Esophagus muscularis mucosa (tissue), 4 donors: ENCODE measurements at regions not wholly inside any gene's neighbourhood (a gene's known extent, or its start where the extent isn't known, plus 50 kb on each side); places are given as distances from the start of the nearest gene placed in this dataset.

ENCODE experiments used
- DNase-seq: peaks from one replicate; pipeline ENCODE4 v3.0.0-alpha.2; 2017; ENCODE audit errors: extremely low spot score
- H3K27ac ChIP-seq, 4 donors: fragments of 200-600 bp; sonication (generic); replicated peaks in 1 of 4; 1 replicate in 3 of 4; 2 replicates in 1 of 4; pipeline ENCODE4 v1.5.1; 2016 to 2019; ENCODE audit warnings: mild to moderate bottlenecking in 1 of 4
- H3K27me3 ChIP-seq, 4 donors: fragments of 200-600 bp; sonication (generic); one replicate each; pipeline versions ENCODE4 v1.5.1 to v1.6.0; 2016 to 2019
- H3K36me3 ChIP-seq, 4 donors: fragments of 200-600 bp; sonication (generic); one replicate each; pipeline ENCODE4 v1.5.1; 2016 to 2019
- H3K4me1 ChIP-seq, 4 donors: fragments of 200-600 bp; sonication (generic); one replicate each; pipeline ENCODE4 v1.5.1; 2016 to 2019
- H3K4me3 ChIP-seq, 4 donors: fragments of 200-600 bp; sonication (generic); 1 replicate in 2 of 4; 2 replicates in 2 of 4; pipeline ENCODE4 v1.5.1; 2016 to 2019; ENCODE audit warnings: mild to moderate bottlenecking in 4 of 4, moderate library complexity in 1 of 4
- H3K9me3 ChIP-seq, 4 donors: fragments of 200-600 bp; sonication (generic); 1 replicate in 3 of 4; 2 replicates in 1 of 4; pipeline ENCODE4 v1.5.1; 2016 to 2019
- CTCF ChIP-seq, 3 experiments: fragments of 200-600 bp in 2 of 3; fragments of 450-650 bp in 1 of 3; sonication (generic) in 2 of 3; IDR thresholded peaks; one replicate each; pipeline ENCODE4 v1.5.1; 2017 to 2019; ENCODE audit warnings: antibody characterized with exemption in 3 of 3, mild to moderate bottlenecking in 2 of 3, moderate library complexity in 1 of 3
- EP300 ChIP-seq: sonication (generic); formaldehyde crosslinking; IDR thresholded peaks from one replicate; pipeline ENCODE4 v1.6.1; 2017; ENCODE audit warnings: antibody characterized with exemption
- POLR2A ChIP-seq: fragments of 450-650 bp; IDR thresholded peaks from one replicate; pipeline ENCODE4 v1.6.1; 2017; ENCODE audit warnings: antibody characterized with exemption, moderate library complexity, mild to moderate bottlenecking, low read depth
- POLR2AphosphoS5 ChIP-seq, 2 donors: sonication (generic); formaldehyde crosslinking; IDR thresholded peaks; one replicate each; pipeline ENCODE4 v1.6.1; 2017; ENCODE audit warnings: antibody characterized with exemption in 2 of 2
- WGBS: methylation state at CpG from one replicate; pipeline ENCODE4 v1.1.5; 2018; 5-methylcytosine and 5-hydroxymethylcytosine counted together
- intact Hi-C: fragments of 100-400 bp; cut with DNase I; formaldehyde crosslinking; loops from one replicate; pipeline ENCODE4 v1.15.1; 2023

DNA sequence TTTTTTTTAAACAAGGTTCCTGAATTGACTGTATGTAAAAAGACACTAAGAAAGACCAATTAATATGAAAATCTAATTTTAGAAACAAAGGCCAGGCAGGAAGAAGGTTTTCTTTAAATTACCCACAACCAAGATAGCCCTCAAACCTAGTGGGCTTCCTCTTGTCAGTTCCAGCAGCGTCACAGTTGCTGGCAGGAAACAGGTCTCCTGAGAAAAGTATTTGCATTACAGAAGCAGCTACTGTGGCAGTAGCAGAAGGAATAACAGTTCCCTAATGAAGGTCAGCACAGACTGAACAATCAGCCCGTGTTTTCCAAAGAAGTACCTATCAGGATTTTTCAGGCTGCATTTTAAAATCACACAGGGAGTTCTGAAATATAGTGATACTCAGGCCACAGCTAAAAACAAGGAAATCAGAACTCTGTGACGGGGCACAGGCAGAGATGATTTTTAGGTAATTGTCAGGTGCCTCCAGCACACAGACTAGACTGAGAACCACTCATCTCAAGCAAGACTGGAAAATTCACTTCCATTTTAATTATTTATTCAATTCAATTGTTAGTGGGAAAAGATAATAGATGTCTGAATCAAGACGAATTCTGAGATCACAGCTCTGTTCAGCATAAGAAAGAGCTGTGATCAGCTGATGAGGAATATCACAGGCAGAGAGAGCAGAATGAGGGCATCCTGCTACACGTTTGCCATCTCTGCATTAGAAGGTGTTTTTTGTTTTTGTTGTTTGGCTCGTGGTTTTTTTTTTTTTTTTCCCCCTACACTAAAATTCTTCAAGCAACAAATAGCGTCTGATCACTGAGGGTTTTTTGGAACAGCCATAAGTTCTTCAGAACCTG, 230.5 kb upstream of the KHDRBS2 start:
- no peak overlapping the region for H3K4me3 ChIP-seq

GRCh38 chr6:62492192-62492822, 206.3 kb upstream of the KHDRBS2 start:
- H3K27me3 ChIP-seq, result no peaks in the 10 kb centered on the region
- 81% methylated on average over 8 of the region's 11 CpGs for WGBS
- no peak overlapping the region for H3K27ac ChIP-seq
- intact Hi-C loops, result no loop called here
- H3K4me3 ChIP-seq, result no peak overlapping the region
- TF ChIP-seq POLR2AphosphoS5 (IDR thresholded peaks at IDR 0.05) (no peak), POLR2A (no peak), EP300 (no peak), CTCF (IDR thresholded peaks at IDR 0.05) (no peak)
- H3K36me3 ChIP-seq, result no peaks in the 10 kb centered on the region
- no peak for DNase-seq
- H3K9me3 ChIP-seq, result peaks cover 0 to 9% (median 0%) of the 10 kb centered on the region in 4 donors
- H3K4me1 ChIP-seq, result no peaks in the 10 kb centered on the region

More for the DNA sequence above, 230.5 kb upstream of the KHDRBS2 start:
- WGBS, result 24% methylated on average over 7 of the region's 7 CpGs
- Histone ChIP-seq H3K9me3 (no peaks in the 10 kb centered on the region), H3K27me3 (no peaks in the 10 kb centered on the region), H3K4me1 (no peaks in the 10 kb centered on the region), H3K27ac (no peak overlapping the region), H3K36me3 (no peaks in the 10 kb centered on the region)
- no peak for DNase-seq
- TF ChIP-seq POLR2AphosphoS5 (IDR thresholded peaks at IDR 0.05) (no peak), CTCF (IDR thresholded peaks at IDR 0.05) (no peak), POLR2A (no peak), EP300 (no peak)
- intact Hi-C loops, result no loop called here

DNA sequence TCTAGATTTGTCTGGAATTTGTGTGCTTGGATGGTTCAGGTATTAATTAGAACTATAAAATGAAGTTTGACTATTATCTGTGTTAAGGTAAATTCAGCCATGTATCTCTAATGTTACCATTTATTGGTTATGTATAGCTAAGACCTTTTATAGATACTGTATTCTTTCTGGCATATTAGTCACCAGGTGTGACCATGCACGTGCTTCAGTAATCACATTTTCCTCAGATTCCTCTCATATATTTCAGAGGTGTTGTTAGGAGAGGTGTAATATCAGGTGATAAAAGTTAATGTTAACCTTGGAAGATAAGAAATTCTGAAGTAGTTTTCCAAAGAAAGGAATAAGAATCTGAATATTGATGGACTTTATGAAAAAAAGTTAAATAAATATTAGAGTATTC, 194.5 kb upstream of the KHDRBS2 start:
- Histone ChIP-seq H3K27me3 (no peaks in the 10 kb centered on the region), H3K9me3 (no peaks in the 10 kb centered on the region), H3K27ac (no peak overlapping the region), H3K4me1 (no peaks in the 10 kb centered on the region), H3K36me3 (no peaks in the 10 kb centered on the region), H3K4me3 (no peak overlapping the region)
- 84% methylated on average over 1 of the region's 1 CpG for WGBS
- no peak for DNase-seq
- intact Hi-C loops, result no loop called here
- TF ChIP-seq EP300 (no peak), CTCF (IDR thresholded peaks at IDR 0.05) (no peak), POLR2A (no peak), POLR2AphosphoS5 (IDR thresholded peaks at IDR 0.05) (no peak)

DNA sequence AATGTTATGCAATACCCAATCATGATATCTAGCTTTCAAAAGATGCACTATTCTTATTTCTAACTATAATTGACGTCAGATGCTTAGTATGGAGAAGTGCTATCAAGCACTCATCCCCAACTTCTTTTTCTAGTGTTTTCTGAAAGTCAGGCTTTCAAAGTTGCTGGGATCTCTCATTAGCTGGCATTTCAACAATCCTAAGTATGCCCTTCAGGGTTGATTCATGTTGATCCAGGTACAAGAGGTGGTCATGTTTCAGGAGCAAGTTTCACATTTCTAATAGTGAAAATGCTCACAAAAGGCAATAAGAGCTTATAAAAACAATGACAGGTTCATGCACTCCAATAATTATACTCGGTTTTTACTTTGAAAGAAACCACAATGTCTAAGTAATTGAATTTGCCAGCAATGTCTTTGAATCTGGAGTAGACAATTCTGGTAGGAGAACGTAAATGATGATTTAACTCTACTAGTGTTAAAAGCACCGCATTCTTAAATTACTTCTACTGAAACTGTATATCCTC, 193.7 kb upstream of the KHDRBS2 start:
- H3K4me3 ChIP-seq, result no peak overlapping the region
- no peaks in the 10 kb centered on the region for H3K4me1 ChIP-seq
- whole genome bisulfite sequencing, result 82% methylated on average over 4 of the region's 4 CpGs
- no peak for TF ChIP-seq POLR2A
- TF ChIP-seq EP300, result no peak
- no peak for TF ChIP-seq CTCF (IDR thresholded peaks at IDR 0.05)
- TF ChIP-seq POLR2AphosphoS5 (IDR thresholded peaks at IDR 0.05), result no peak
- intact Hi-C loops, result no loop called here
- H3K9me3 ChIP-seq, result no peaks in the 10 kb centered on the region
- DNase-seq, result no peak
- no peaks in the 10 kb centered on the region for H3K36me3 ChIP-seq
- no peaks in the 10 kb centered on the region for H3K27me3 ChIP-seq
- no peak overlapping the region for H3K27ac ChIP-seq
